ENCODE measurements at regions not wholly inside any gene's neighbourhood (a gene's known extent, or its start where the extent isn't known, plus 50 kb on each side); places are given as distances from the start of the nearest gene placed in this dataset.

DNA sequence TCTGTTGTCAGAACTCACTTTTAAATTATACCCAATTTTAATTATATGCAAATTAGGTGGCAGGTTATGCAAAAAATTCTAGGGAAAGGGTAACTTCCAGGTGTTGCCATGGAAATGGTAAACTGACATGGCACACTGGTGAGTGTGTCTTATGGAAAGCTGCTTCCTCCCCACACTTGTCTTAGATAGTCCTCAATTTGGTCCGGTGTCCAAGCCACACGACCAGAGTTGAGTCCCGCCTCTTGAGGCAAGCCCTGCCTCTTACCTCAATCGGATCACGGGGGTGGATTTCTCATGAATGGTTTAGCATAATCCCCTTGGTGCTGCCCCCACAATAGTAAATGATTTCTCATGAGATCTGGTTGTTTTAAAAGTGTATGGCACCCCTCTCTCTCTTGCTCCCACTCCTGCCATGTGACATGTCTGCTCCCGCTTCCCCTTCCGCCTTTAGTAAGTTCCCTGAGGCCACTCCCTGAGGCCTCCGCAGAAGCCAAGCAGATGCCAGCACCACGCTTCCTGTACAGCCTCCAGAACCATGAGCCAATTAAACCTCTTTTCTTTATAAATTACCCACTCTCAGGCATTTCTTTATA is 74.9 kb downstream of the MATN1 start:
- peaks cover 11% of the 10 kb centered on the region for H3K4me1 Mint-ChIP-seq
- DNase-seq (ENCODE audit: low spot score in 2 of 2) (no peak), ATAC-seq (ENCODE audit: low read depth) (no peak)
- H3K27ac Mint-ChIP-seq: no peak overlapping the region
- H3K27me3 Mint-ChIP-seq: peaks cover 38% of the 10 kb centered on the region
- peaks cover 1% of the 10 kb centered on the region for H3K9me3 Mint-ChIP-seq
- H3K36me3 Mint-ChIP-seq: no peaks in the 10 kb centered on the region
- H3K4me3 Mint-ChIP-seq: no peak overlapping the region

DNA sequence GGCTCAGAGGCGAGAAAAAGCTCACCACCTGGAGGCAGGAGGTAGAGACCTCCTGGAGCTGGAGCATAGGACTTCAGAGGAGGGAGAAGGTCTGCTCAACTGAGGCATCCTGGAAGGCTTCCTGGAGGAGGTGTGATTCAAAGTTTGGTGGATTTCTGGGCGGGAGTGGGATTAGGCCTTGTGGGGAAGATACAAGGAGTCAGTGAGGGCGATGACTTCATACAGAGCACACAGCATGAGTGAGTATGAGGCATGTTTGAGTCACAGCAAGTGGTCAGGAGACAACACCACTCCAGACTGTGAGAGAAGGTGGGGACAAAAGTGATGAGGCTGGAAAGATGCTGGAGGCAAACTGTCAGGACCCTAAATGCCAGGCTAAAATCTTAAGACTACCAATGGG is 77.6 kb downstream of the MATN1 start:
- peaks cover 1% of the 10 kb centered on the region for H3K9me3 Mint-ChIP-seq
- DNase-seq (ENCODE audit: low spot score in 2 of 2) (no peak), ATAC-seq (ENCODE audit: low read depth) (no peak)
- no peak overlapping the region for H3K27ac Mint-ChIP-seq
- no peaks in the 10 kb centered on the region for H3K36me3 Mint-ChIP-seq
- peaks cover 38% of the 10 kb centered on the region for H3K27me3 Mint-ChIP-seq
- peaks cover 11% of the 10 kb centered on the region for H3K4me1 Mint-ChIP-seq
- no peak overlapping the region for H3K4me3 Mint-ChIP-seq

GRCh38 chr1:30642391-30643120 is 80.8 kb downstream of the MATN1 start:
- Mint-ChIP-seq H3K9me3 (peaks cover 1% of the 10 kb centered on the region), H3K27ac (no peak overlapping the region), H3K27me3 (peaks cover 26% of the 10 kb centered on the region), H3K36me3 (no peaks in the 10 kb centered on the region), H3K4me3 (no peak overlapping the region), H3K4me1 (no peaks in the 10 kb centered on the region)
- ATAC-seq (ENCODE audit: low read depth): no peak
- no peak for DNase-seq (ENCODE audit: low spot score in 2 of 2)

DNA sequence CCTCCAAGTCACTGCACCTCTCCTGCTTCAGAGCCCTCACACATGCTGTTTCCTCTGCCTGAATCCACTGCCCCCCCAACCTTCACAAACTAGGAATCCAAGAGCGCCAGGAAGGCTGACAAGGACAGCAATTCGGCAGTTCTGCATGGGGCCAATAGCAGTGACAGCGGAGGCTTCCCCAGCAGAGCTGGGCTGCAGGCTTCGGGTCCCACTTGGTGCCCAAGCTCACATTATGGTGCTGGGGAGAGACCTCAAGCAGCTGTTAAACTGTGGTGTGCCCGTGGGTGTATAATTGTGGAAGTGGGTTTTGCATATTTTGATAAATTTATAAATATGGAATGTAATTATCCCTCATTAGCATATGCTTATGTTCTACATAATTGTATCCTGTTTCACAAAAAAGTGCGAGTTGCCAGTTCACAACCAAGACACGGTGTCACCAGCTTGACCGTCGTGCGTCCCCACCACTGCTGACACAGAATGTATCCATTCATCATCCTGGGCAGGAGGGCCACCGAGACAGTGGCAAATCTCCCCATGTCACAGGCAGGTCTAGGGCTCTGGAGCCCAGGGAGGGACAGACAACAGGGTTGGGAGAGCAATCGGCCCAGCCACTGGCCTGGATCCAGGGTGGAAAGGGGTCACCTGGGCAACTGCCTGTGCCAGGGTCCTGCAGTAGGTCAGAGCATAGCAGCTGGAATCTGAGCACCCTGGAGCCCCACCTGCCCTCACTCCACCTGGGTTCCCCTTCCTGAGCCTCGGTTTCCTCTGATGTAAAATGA is 81.6 kb downstream of the MATN1 start:
- H3K27me3 Mint-ChIP-seq: peaks cover 29% of the 10 kb centered on the region
- H3K36me3 Mint-ChIP-seq: no peaks in the 10 kb centered on the region
- DNase-seq (ENCODE audit: low spot score in 2 of 2): no peak
- H3K4me3 Mint-ChIP-seq: no peak overlapping the region
- H3K4me1 Mint-ChIP-seq: no peaks in the 10 kb centered on the region
- no peak for ATAC-seq (ENCODE audit: low read depth)
- H3K9me3 Mint-ChIP-seq: peaks cover 1% of the 10 kb centered on the region
- H3K27ac Mint-ChIP-seq: no peak overlapping the region

DNA sequence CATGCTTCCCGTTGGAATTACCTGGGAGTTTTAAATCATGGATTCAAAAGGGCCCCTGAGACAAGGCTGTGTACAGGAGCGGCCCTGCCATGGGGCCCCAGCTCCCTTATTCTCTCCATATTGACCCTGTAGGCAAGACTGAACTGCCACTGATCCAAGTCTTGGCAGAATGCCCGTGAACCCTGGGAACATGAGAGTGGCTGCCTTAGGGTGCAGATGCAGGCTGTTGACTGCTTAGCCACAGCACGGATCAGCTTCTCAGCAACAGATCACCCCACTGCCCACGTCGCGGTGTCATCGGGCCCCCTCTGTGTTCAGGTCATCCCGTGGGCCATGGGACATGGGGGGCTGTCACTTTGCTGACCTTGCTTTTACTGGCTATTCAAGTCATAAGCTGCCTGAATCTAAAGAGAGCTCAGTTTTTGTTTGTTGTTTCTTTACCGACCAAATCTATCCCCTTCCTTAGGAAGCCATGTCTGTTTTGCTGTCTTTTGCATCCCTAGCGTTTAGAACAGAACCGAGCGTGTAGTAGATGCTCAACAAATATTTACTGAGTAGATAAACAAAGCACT is 83.4 kb downstream of the MATN1 start:
- Mint-ChIP-seq H3K9me3 (no peaks in the 10 kb centered on the region), H3K4me3 (no peak overlapping the region), H3K4me1 (no peaks in the 10 kb centered on the region), H3K36me3 (no peaks in the 10 kb centered on the region), H3K27ac (no peak overlapping the region), H3K27me3 (peaks cover 17% of the 10 kb centered on the region)
- ATAC-seq (ENCODE audit: low read depth): no peak
- no peak for DNase-seq (ENCODE audit: low spot score in 2 of 2)

DNA sequence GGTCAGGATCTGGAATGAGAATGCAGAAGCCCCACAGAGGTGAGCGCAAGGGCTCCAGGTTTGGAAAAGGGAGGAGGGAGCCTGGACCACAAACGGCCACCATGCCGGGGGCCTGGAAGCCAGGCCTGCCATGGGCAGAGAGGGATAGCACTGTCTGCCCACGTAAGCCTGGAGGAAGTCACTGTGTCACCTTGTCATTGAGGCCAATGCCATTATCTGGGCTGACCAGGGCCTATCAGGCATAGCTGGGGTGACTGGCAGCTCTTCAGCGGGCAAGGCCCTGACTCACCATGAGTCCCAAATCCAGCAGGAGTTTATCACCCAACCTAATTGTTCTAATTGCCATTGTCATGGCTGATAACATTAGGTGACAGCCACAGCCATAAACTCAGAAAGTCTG is 84.6 kb downstream of the MATN1 start:
- Mint-ChIP-seq H3K27me3 (peaks cover 14% of the 10 kb centered on the region), H3K27ac (no peak overlapping the region), H3K4me3 (no peak overlapping the region), H3K36me3 (no peaks in the 10 kb centered on the region), H3K9me3 (no peaks in the 10 kb centered on the region), H3K4me1 (no peaks in the 10 kb centered on the region)
- no peak for DNase-seq (ENCODE audit: low spot score in 2 of 2)
- ATAC-seq (ENCODE audit: low read depth): no peak

- no peaks in the 10 kb centered on the region for H3K4me1 Mint-ChIP-seq
- no peaks in the 10 kb centered on the region for H3K36me3 Mint-ChIP-seq
- H3K27me3 Mint-ChIP-seq: peaks cover 14% of the 10 kb centered on the region
- no peak overlapping the region for H3K27ac Mint-ChIP-seq
- H3K4me3 Mint-ChIP-seq: no peak overlapping the region
- ATAC-seq (ENCODE audit: low read depth) (no peak), DNase-seq (ENCODE audit: low spot score in 2 of 2) (no peak)
- H3K9me3 Mint-ChIP-seq: no peaks in the 10 kb centered on the region
These were observed 85.3 kb downstream of the MATN1 start for GRCh38 chr1:30638086-30638485.

DNA sequence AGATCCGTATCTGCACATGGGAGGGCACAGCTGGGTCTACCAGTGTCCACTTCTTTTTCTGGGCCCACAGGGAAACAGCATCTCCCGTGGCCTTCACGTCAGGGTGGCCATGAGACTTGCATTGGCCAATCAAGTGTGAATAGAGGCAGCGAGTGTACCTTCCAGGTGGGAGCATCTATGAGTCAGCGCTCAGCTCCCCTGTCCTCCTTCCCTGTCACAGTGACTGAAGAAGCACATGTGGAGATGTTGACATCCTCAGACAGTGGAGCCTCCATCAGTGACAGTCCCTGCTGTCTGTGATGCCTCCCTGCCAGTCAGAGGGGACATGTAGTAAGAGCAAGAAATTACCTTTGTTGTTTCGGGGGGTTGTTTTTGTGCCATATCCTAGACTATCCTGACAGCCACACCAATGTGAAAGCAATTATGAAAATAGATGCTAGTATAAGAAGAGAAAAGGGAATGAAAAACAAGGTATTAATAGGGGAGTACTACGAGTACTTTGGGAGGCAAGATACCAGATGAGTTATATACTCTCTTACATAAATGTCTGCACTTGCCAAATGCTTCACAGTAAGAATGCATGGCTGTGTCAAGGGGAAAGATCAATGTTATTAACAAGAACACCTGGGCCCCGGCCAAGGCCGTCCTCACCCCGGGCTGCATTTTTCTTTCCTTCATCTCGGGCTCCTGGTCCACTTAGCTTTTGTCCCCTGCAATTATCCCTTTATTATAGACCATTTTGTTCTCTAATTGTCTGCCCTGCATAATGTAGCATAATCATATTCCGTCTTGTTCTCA is 86.0 kb downstream of the MATN1 start:
- H3K27me3 Mint-ChIP-seq: peaks cover 12% of the 10 kb centered on the region
- no peaks in the 10 kb centered on the region for H3K4me1 Mint-ChIP-seq
- H3K9me3 Mint-ChIP-seq: no peaks in the 10 kb centered on the region
- no peak overlapping the region for H3K27ac Mint-ChIP-seq
- H3K36me3 Mint-ChIP-seq: no peaks in the 10 kb centered on the region
- no peak for DNase-seq (ENCODE audit: low spot score in 2 of 2)
- H3K4me3 Mint-ChIP-seq: no peak overlapping the region
- no peak for ATAC-seq (ENCODE audit: low read depth)

GRCh38 chr1:30636621-30637020 is 86.8 kb downstream of the MATN1 start:
- no peak for ATAC-seq (ENCODE audit: low read depth)
- peaks cover 11% of the 10 kb centered on the region for H3K27me3 Mint-ChIP-seq
- no peaks in the 10 kb centered on the region for H3K4me1 Mint-ChIP-seq
- no peak for DNase-seq (ENCODE audit: low spot score in 2 of 2)
- H3K27ac Mint-ChIP-seq: no peak overlapping the region
- H3K9me3 Mint-ChIP-seq: no peaks in the 10 kb centered on the region
- no peak overlapping the region for H3K4me3 Mint-ChIP-seq
- no peaks in the 10 kb centered on the region for H3K36me3 Mint-ChIP-seq

GRCh38 chr1:30635391-30635975 is 87.9 kb downstream of the MATN1 start:
- Mint-ChIP-seq H3K36me3 (no peaks in the 10 kb centered on the region), H3K27ac (no peak overlapping the region), H3K4me1 (no peaks in the 10 kb centered on the region), H3K4me3 (no peak overlapping the region), H3K9me3 (no peaks in the 10 kb centered on the region), H3K27me3 (peaks cover 9% of the 10 kb centered on the region)
- DNase-seq (ENCODE audit: low spot score in 2 of 2) (no peak), ATAC-seq (ENCODE audit: low read depth) (no peak)

DNA sequence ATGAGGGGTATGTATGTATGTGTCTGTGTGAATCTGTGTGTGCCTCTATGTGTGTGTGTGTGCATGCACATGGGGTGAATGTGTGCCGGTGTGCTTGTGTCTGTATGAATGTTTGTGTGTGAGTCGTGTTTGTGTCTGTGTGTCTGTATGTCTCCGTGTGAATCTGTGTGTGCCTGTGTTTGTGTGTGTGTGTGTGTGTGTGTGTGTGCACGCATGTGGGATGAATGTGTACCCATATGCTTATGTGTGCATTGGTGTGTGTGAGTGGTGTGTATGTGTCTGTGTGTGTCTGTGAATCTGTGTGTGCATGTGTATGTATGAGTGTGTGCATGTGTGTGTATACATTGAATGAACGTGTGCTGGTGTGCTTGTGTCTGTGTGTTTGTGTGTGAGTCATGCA is 88.9 kb downstream of the MATN1 start:
- DNase-seq (ENCODE audit: low spot score in 2 of 2): no peak
- no peak overlapping the region for H3K27ac Mint-ChIP-seq
- H3K27me3 Mint-ChIP-seq: peaks cover 10% of the 10 kb centered on the region
- no peaks in the 10 kb centered on the region for H3K4me1 Mint-ChIP-seq
- H3K4me3 Mint-ChIP-seq: no peak overlapping the region
- no peak for ATAC-seq (ENCODE audit: low read depth)
- no peaks in the 10 kb centered on the region for H3K36me3 Mint-ChIP-seq
- H3K9me3 Mint-ChIP-seq: no peaks in the 10 kb centered on the region

DNA sequence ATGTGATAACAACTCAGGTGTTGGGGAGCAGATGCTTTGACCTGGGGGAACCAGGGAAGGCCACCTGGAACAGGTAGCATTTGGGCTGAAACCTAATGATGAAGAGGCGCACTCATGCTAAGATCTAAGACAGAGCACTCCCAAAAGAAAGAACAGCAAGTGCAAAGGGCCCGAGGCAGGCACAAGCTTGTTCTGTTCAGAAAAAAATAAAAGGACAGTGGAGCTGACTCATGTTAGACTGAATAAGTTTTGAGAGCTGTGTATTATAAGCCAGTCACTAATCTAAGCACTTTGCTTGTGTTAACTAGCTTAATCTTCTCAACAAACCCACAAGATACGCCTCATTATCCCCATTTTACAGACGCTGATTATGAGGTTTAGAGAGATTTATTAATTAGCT is 90.1 kb downstream of the MATN1 start:
- H3K27me3 Mint-ChIP-seq: peaks cover 15% of the 10 kb centered on the region

DNA sequence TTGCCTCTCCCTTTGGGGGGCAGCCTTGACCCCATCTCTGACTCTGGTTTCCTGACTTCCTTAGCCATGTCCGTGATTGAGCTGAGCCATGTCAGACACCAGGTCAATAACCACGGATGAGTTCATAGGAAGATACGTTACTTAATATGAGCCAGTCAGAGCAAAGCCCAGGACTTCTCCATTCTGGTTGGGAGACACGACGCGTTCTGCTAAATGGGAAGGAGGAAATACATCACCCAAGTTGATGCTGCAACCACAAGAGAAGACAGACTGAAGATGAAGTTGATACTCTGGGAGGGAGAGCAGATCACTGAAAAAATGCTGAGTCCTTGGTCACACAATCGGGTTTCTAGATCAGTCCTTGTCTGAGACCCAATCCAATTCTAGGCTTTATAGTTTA is 90.9 kb downstream of the MATN1 start:
- H3K4me3 Mint-ChIP-seq: no peak overlapping the region

More for the DNA sequence above, 90.1 kb downstream of the MATN1 start:
- Mint-ChIP-seq H3K9me3 (no peaks in the 10 kb centered on the region), H3K4me3 (no peak overlapping the region), H3K36me3 (no peaks in the 10 kb centered on the region), H3K4me1 (no peaks in the 10 kb centered on the region), H3K27ac (no peak overlapping the region)
- DNase-seq (ENCODE audit: low spot score in 2 of 2): no peak
- no peak for ATAC-seq (ENCODE audit: low read depth)

More for the DNA sequence above, 90.9 kb downstream of the MATN1 start:
- peaks cover 13% of the 10 kb centered on the region for H3K27me3 Mint-ChIP-seq
- no peak overlapping the region for H3K27ac Mint-ChIP-seq
- H3K9me3 Mint-ChIP-seq: no peaks in the 10 kb centered on the region
- no peak for DNase-seq (ENCODE audit: low spot score in 2 of 2)
- ATAC-seq (ENCODE audit: low read depth): no peak
- no peaks in the 10 kb centered on the region for H3K4me1 Mint-ChIP-seq
- no peaks in the 10 kb centered on the region for H3K36me3 Mint-ChIP-seq

All from memory B cell (primary cell).